ENCODE measurements at regions not wholly inside any gene's neighbourhood (a gene's known extent, or its start where the extent isn't known, plus 50 kb on each side); places are given as distances from the start of the nearest gene placed in this dataset.

DNA sequence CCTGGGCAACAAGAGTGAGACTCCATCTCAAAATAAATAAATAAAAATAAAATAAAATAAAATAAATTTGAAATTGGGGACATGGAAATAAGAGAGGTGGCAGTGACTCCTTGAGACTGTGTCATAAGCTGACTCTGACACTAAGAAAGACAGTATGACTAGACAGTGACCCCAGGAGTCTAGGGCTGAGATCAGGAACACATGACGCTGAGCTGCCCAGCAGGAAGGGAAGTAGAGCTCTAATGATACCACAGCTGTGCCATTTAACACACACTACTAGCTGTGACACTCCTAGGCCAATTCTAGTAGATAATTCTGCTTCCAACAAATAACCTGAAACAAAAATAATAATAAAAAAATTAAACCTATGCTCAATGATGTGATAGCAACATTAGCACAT, 293.0 kb downstream of the SEC61B start:
- ATAC-seq (no peak), DNase-seq (no peak)
- in situ Hi-C loops (cut with MboI; ENCODE audit: low sequenced_read_pairs in 4 of 4), result no loop called here
- Histone ChIP-seq H3K27me3 (no peaks in the 10 kb centered on the region), H3K36me3 (no peaks in the 10 kb centered on the region), H3K4me3 (no peak overlapping the region), H3K4me1 (no peaks in the 10 kb centered on the region), H3K9me3 (no peaks in the 10 kb centered on the region), H3K27ac (no peak overlapping the region)
- TF ChIP-seq, protein P1, sequence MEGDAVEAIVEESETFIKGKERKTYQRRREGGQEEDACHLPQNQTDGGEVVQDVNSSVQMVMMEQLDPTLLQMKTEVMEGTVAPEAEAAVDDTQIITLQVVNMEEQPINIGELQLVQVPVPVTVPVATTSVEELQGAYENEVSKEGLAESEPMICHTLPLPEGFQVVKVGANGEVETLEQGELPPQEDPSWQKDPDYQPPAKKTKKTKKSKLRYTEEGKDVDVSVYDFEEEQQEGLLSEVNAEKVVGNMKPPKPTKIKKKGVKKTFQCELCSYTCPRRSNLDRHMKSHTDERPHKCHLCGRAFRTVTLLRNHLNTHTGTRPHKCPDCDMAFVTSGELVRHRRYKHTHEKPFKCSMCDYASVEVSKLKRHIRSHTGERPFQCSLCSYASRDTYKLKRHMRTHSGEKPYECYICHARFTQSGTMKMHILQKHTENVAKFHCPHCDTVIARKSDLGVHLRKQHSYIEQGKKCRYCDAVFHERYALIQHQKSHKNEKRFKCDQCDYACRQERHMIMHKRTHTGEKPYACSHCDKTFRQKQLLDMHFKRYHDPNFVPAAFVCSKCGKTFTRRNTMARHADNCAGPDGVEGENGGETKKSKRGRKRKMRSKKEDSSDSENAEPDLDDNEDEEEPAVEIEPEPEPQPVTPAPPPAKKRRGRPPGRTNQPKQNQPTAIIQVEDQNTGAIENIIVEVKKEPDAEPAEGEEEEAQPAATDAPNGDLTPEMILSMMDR (IDR thresholded peaks at IDR 0.05 in 4 of 5, conservative IDR thresholded peaks at IDR 0.05 in 1 of 5), result no peak
- no peak for TF ChIP-seq POLR2A (IDR thresholded peaks at IDR 0.05)
- intact Hi-C loops (cut with DNase I; ENCODE audit: low total_unique reads), result no loop called here

DNA sequence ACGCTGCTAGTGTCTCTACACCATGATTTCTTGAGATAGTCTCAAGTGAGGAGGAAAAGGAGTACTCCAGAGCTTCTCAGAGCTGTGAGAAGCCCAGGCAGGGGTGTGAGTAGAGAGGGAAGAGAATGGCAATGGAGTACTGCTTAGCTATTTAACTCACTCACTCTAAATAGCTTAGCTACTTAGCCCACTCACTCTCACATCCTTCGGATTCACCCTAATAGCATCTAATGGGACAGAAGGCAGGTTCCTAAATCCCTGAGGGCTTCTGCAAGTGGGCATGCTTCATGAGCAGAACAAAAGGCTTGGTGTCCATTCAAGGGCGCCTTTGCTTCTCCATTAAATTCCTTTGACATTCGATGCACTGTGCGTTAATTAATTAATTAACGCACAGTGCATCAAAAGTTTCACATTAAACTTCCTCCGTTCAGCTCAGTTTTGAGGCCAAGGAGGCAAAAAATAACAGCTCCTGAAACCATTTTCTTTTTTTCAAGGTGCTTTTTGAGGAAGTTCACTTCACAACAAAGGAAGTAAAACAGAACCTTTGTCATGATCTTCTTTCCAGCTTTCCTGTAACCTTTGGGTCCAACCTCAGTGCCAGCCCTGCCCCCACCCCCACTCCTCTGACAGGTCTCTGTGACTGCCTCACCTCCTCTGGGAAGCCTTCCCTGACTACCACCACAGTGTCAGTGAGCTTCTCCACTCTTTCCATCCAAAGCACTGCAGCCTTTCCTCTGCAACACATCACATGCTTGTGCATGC, 294.0 kb downstream of the SEC61B start:
- no peak overlapping the region for H3K27ac ChIP-seq
- DNase-seq, result no peak
- no peaks in the 10 kb centered on the region for H3K27me3 ChIP-seq
- intact Hi-C loops (cut with DNase I; ENCODE audit: low total_unique reads), result no loop called here
- TF ChIP-seq POLR2A (IDR thresholded peaks at IDR 0.05), result no peak
- TF ChIP-seq, protein P1 (IDR thresholded peaks at IDR 0.05 in 4 of 5, conservative IDR thresholded peaks at IDR 0.05 in 1 of 5), result no peak
- in situ Hi-C loops (cut with MboI; ENCODE audit: low sequenced_read_pairs in 4 of 4), result no loop called here
- no peak for ATAC-seq
- H3K9me3 ChIP-seq, result no peaks in the 10 kb centered on the region
- H3K36me3 ChIP-seq, result no peaks in the 10 kb centered on the region
- no peaks in the 10 kb centered on the region for H3K4me1 ChIP-seq
- H3K4me3 ChIP-seq, result no peak overlapping the region

DNA sequence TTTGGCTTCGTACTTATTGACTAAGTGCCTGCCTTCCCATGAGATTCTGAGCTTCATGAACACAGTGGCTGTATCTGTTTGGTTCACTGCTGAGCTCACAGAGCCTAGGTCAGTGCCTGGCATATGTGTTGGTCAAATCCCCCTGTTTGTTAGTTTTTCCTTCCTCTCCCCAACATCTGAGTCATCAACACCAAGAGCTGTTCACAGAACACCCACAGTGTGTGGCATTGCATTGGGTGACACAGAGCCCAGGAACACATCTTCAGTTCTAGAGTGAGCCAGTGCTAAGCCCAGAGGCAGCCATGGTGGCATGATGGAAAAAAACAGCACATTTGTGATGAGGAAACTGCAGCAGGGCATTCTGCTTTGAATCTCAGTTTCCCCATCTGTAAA, 294.6 kb downstream of the SEC61B start:
- DNase-seq (no peak), ATAC-seq (no peak)
- Histone ChIP-seq H3K27me3 (no peaks in the 10 kb centered on the region), H3K36me3 (no peaks in the 10 kb centered on the region), H3K27ac (no peak overlapping the region), H3K4me1 (no peaks in the 10 kb centered on the region), H3K9me3 (no peaks in the 10 kb centered on the region), H3K4me3 (no peak overlapping the region)
- in situ Hi-C loops (cut with MboI; ENCODE audit: low sequenced_read_pairs in 4 of 4) (no loop called here), intact Hi-C loops (cut with DNase I; ENCODE audit: low total_unique reads) (no loop called here)
- TF ChIP-seq POLR2A (IDR thresholded peaks at IDR 0.05), result no peak
- TF ChIP-seq, protein P1 (IDR thresholded peaks at IDR 0.05 in 4 of 5, conservative IDR thresholded peaks at IDR 0.05 in 1 of 5), result no peak

DNA sequence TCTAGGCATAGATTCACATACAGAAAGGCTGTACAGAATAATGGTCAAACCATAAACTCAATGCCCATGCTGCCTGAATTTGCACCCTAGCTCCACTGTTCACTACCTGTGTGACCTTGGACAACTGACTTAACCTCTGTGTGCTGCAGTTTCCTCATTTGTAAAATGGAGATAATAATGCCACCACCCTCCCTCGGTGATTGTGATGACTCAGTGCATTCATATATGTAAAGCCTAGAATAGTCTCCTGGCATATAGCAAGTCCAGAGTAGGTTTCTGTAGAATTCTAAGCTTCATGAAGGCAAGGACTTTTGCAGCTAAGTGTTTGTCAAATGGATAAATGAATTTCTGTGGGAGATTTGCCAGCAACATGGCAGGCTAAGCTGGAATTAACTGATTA, 297.8 kb upstream of the NR4A3 start:
- Histone ChIP-seq H3K36me3 (no peaks in the 10 kb centered on the region), H3K27ac (no peak overlapping the region), H3K4me1 (no peaks in the 10 kb centered on the region), H3K9me3 (no peaks in the 10 kb centered on the region), H3K27me3 (no peaks in the 10 kb centered on the region), H3K4me3 (no peak overlapping the region)
- TF ChIP-seq, protein P1 (IDR thresholded peaks at IDR 0.05 in 4 of 5, conservative IDR thresholded peaks at IDR 0.05 in 1 of 5), result no peak
- TF ChIP-seq POLR2A (IDR thresholded peaks at IDR 0.05), result no peak
- ATAC-seq, result no peak
- in situ Hi-C loops (cut with MboI; ENCODE audit: low sequenced_read_pairs in 4 of 4) (no loop called here), intact Hi-C loops (cut with DNase I; ENCODE audit: low total_unique reads) (loop anchor here (10.0 kb wide), 1 partner anchor 81 kb away; no protein-coding TSS in a partner anchor)
- no peak for DNase-seq

DNA sequence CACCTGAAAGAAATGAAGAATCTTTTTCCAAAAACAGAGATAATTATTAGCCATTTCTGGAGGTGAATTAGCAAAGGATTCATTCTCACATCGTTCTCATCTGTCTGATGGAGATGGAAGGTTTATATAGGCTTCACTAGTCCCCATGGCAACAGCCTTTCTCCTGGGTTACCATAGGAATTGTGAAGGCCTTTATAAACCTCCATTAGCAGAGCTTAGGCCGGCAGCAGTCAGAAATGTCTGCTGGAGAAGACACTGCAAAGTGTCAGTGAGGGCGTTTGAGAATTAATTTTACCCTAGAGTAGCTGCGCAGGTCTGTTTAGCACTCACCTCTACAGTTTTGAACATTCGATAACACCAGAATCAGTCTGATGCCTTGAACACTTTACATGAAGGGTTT, 290.4 kb upstream of the NR4A3 start:
- no peak for ATAC-seq
- no peak for DNase-seq
- no peak overlapping the region for H3K27ac ChIP-seq
- in situ Hi-C loops (cut with MboI; ENCODE audit: low sequenced_read_pairs in 4 of 4), result no loop called here
- no peaks in the 10 kb centered on the region for H3K27me3 ChIP-seq
- H3K4me1 ChIP-seq, result no peaks in the 10 kb centered on the region
- no peaks in the 10 kb centered on the region for H3K36me3 ChIP-seq
- intact Hi-C loops (cut with DNase I; ENCODE audit: low total_unique reads), result no loop called here
- TF ChIP-seq, protein P1 (IDR thresholded peaks at IDR 0.05 in 4 of 5, conservative IDR thresholded peaks at IDR 0.05 in 1 of 5), result no peak
- no peak for TF ChIP-seq POLR2A (IDR thresholded peaks at IDR 0.05)
- no peak overlapping the region for H3K4me3 ChIP-seq
- H3K9me3 ChIP-seq, result no peaks in the 10 kb centered on the region
